ENCODE measurements at regions not wholly inside any gene's neighbourhood (a gene's known extent, or its start where the extent isn't known, plus 50 kb on each side); places are given as distances from the start of the nearest gene placed in this dataset.
A peak's percentile ranks its signal among the peaks of the same experiment; 100 is the strongest.

DNA sequence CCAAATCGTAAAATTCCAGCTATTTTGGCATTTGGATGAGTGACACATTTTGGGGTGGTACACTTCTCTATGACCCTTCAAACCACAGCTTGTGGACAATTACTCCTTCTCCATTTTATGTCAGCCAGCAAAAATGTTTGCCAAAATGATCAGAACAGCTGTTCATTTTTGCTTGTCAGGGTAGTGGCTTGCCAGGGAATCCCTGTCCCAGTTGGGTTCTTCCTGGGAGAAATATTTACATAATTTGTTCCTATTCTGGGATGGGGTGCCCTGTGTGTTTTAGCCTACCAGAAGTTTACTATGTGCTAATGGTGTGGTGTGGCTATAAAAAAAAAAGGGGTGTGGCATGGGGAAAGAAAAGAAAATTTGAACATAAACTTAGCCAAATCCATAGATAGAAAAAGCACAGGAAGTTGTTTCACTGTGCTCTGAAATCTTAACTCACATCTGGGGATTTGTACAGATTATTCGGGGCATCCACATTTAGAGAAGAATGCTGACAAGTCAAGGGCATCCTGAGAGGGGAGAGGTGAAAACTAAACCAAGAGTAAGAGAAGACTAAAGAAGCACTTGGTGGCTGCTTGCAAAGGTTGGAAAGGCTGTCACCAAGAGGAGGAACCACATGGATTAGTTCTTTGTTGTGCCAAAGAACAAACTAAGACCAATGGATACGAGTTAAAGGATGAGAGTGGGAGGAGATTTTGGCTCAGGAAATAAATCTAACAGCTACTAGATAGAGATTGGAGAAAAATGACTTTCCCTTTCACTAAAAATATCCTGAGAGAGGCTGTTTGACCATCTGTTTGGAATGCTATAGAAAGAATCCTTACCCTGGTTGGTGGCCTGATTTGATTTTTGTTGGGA is 55.2 kb upstream of the RBM24 start:
- no peak for DNase-seq

DNA sequence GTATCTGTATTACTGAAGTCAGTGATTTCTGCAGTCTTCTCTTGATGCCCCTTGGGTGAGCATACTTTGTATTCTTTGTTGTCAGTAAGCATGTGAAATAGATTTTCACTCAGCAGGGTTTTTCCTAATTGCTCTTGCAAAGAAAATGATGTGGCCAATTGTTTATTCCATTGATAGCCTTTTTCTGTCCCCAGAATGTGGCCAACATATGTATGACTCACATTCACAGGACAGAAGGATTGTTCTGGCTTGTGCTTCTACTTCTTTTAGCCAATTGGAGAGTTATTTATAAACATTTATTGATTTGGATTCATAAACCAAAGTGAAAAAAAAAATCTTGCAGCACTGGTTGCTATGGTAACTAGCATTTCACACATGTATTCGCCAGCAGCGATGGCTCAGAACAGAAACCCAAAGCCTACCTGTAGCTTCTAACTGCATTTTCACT is 54.4 kb upstream of the RBM24 start:
- DNase-seq, result peak in 5 of 56 donors; percentile 2 to 38 (median 11)

DNA sequence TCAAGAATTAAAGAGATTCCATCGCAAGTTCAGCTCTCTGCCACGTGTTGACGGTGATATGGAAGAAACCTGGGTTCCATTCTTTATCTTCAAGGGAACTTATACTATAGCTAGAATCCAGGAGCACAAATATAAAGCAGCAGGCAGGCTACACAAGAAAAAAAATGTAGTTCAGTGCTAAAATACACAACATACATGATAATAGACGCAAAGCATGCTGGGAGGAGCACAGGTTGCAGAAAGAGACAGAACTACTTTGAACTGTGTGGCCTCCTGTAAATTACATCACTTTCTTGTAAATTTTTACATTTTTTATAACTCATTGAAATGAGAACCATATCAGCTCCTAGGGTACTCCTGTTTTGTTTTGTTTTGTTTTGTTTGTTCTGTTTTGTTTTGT is 53.8 kb upstream of the RBM24 start:
- no peak for DNase-seq

All from amygdala (tissue), 56 donors.